GM21447 (cell line): ENCODE measurements at regions not wholly inside any gene's neighbourhood (a gene's known extent, or its start where the extent isn't known, plus 50 kb on each side); places are given as distances from the start of the nearest gene placed in this dataset.
A peak's percentile ranks its signal among the peaks of the same experiment; 100 is the strongest.

Experiments
- ATAC-seq: cut with Tn5 transposase; IDR thresholded peaks from one replicate; pipeline ENCODE4 v1.9.1; 2021; ENCODE audit not compliant: unreplicated experiment

- ATAC-seq: no peak
These were observed 87.9 kb upstream of the SPRY1 start for GRCh38 chr4:123308667-123309066.

- no peak for ATAC-seq
These were observed 84.5 kb upstream of the SPRY1 start for GRCh38 chr4:123312116-123312515.

GRCh38 chr4:123312951-123313592 is 83.5 kb upstream of the SPRY1 start:
- ATAC-seq: no peak

GRCh38 chr4:123315617-123316016 is 81.0 kb upstream of the SPRY1 start:
- ATAC-seq: no peak

- ATAC-seq: no peak
These were observed 79.4 kb upstream of the SPRY1 start for GRCh38 chr4:123317211-123317610.

- no peak for ATAC-seq
These were observed 77.0 kb upstream of the SPRY1 start for GRCh38 chr4:123319639-123320038.

GRCh38 chr4:123323998-123324397 is 72.6 kb upstream of the SPRY1 start:
- ATAC-seq: no peak

- peak; percentile 99 for ATAC-seq
These were observed 71.3 kb upstream of the SPRY1 start for GRCh38 chr4:123325241-123325681.

- no peak for ATAC-seq
These were observed 69.2 kb upstream of the SPRY1 start for GRCh38 chr4:123327346-123327745.

GRCh38 chr4:123327846-123328429 is 68.7 kb upstream of the SPRY1 start:
- ATAC-seq: no peak

- ATAC-seq: no peak
These were observed 57.9 kb upstream of the SPRY1 start for GRCh38 chr4:123338715-123339114.

GRCh38 chr4:123339507-123340380 is 56.9 kb upstream of the SPRY1 start:
- ATAC-seq: no peak

GRCh38 chr4:123340381-123340701 is 56.3 kb upstream of the SPRY1 start:
- no peak for ATAC-seq

GRCh38 chr4:123342498-123342897 is 54.1 kb upstream of the SPRY1 start:
- ATAC-seq: no peak

GRCh38 chr4:123343400-123344041 is 53.1 kb upstream of the SPRY1 start:
- ATAC-seq: no peak

- no peak for ATAC-seq
These were observed 51.3 kb upstream of the SPRY1 start for GRCh38 chr4:123345137-123345934.

GRCh38 chr4:123345935-123346300 is 50.7 kb upstream of the SPRY1 start:
- no peak for ATAC-seq

- ATAC-seq: peak; percentile 45
These were observed 50.2 kb upstream of the SPRY1 start for GRCh38 chr4:123346330-123346940.
